ENCODE measurements at regions not wholly inside any gene's neighbourhood (a gene's known extent, or its start where the extent isn't known, plus 50 kb on each side); places are given as distances from the start of the nearest gene placed in this dataset.

- no peaks in the 10 kb centered on the region for H3K9me3 ChIP-seq (replicated peaks; ENCODE audit: control insufficient read depth, insufficient read depth, low read depth, low read length)
- FAIRE-seq (no peak), DNase-seq (ENCODE audit: extremely low read depth in 1 of 4, low spot score in 3 of 4) (no peak), ATAC-seq (no peak)
- ChIA-PET CTCF (ENCODE audit: low intra/inter-chr PET ratio) (no interaction called here), POLR2A (interaction anchor here (1.6 kb wide), 1 partner anchor 20 kb away, joined by 4 read pairs; no protein-coding TSS in a partner anchor)
- H3K36me3 ChIP-seq (ENCODE audit: control insufficient read depth, insufficient read depth, low read length) = no peaks in the 10 kb centered on the region
- no peaks in the 10 kb centered on the region for H3K79me2 ChIP-seq (ENCODE audit: control insufficient read depth, insufficient read depth, low read length)
- in situ Hi-C loops (cut with MboI) = loop anchor here (25.0 kb wide), 1 partner anchor 488 kb away; no protein-coding TSS in a partner anchor
- peaks cover 3 to 15% of the 10 kb centered on the region in 2 experiments; a peak in 3 of 5 replicates for H3K27me3 ChIP-seq (ENCODE audit: control insufficient read depth in 2 of 2, insufficient read depth in 2 of 2, low read length in 2 of 2)
- H3K27ac ChIP-seq (ENCODE audit: extremely low read depth, low read depth, low read length) = no peak overlapping the region
- no peak overlapping the region for H3K9ac ChIP-seq (ENCODE audit: insufficient read depth in 1 of 2, low read depth in 2 of 2, low read length in 2 of 2)
- H4K20me1 ChIP-seq (replicated peaks; ENCODE audit: control insufficient read depth, insufficient read depth, low read length) = no peaks in the 10 kb centered on the region
- H3K4me2 ChIP-seq (ENCODE audit: insufficient read depth, low read length) = no peak overlapping the region
- intact Hi-C loops (cut with micrococcal nuclease) = no loop called here
- H3K4me3 ChIP-seq = no peak overlapping the region
- peaks cover 0 to 10% of the 10 kb centered on the region in 2 experiments; a peak in 2 of 5 replicates for H3K4me1 ChIP-seq (replicated peaks in 1 of 2; ENCODE audit: control insufficient read depth in 2 of 2, insufficient read depth in 2 of 2, low read length in 2 of 2)
- WGBS (ENCODE audit: insufficient coverage, low coverage, missing lambda C conversion rate) = 48% methylated on average over 13 of the region's 24 CpGs
- TF ChIP-seq VEZF1 (CRISPR knock-in tag; IDR thresholded peaks at IDR 0.05) (no peak), GTF2B (IDR thresholded peaks at IDR 0.05; ENCODE audit: extremely low read depth, insufficient read length) (no peak), ZNF79 (CRISPR knock-in tag; IDR thresholded peaks at IDR 0.05; ENCODE audit: low read depth) (no peak), RFX5 (IDR thresholded peaks at IDR 0.05; ENCODE audit: low read depth, low read length) (no peak), ZNF408 (CRISPR knock-in tag; IDR thresholded peaks at IDR 0.05; ENCODE audit: low read depth) (no peak), HMGXB4 (CRISPR knock-in tag; IDR thresholded peaks at IDR 0.05) (no peak), ZKSCAN1 (IDR thresholded peaks at IDR 0.05; ENCODE audit: low read depth, low read length) (no peak), MAFG (tag; conservative IDR thresholded peaks at IDR 0.05) (no peak), RFX1 (IDR thresholded peaks at IDR 0.05) (no peak), HDAC3 (IDR thresholded peaks at IDR 0.05; ENCODE audit: borderline replicate concordance, partially characterized antibody) (no peak), ARID2 (IDR thresholded peaks at IDR 0.05) (no peak)
- H3K9me1 ChIP-seq (ENCODE audit: control insufficient read depth, insufficient read depth, low read length) = no peaks in the 10 kb centered on the region
- H2AFZ ChIP-seq (ENCODE audit: low read depth, low read length) = no peak overlapping the region
- BruUV-seq (replicated peaks) = no TSS peak
These were observed 57.8 kb upstream of the SPATA31E1 start for GRCh38 chr9:87824886-87825285.
